Esophagus muscularis mucosa (tissue), 4 donors: ENCODE measurements at regions not wholly inside any gene's neighbourhood (a gene's known extent, or its start where the extent isn't known, plus 50 kb on each side); places are given as distances from the start of the nearest gene placed in this dataset.

Source experiments
- EP300 ChIP-seq: sonication (generic); formaldehyde crosslinking; IDR thresholded peaks from one replicate; pipeline ENCODE4 v1.6.1; 2017; ENCODE audit warnings: antibody characterized with exemption
- POLR2A ChIP-seq: fragments of 450-650 bp; IDR thresholded peaks from one replicate; pipeline ENCODE4 v1.6.1; 2017; ENCODE audit warnings: antibody characterized with exemption, moderate library complexity, mild to moderate bottlenecking, low read depth
- POLR2AphosphoS5 ChIP-seq, 2 donors: sonication (generic); formaldehyde crosslinking; IDR thresholded peaks; one replicate each; pipeline ENCODE4 v1.6.1; 2017; ENCODE audit warnings: antibody characterized with exemption in 2 of 2
- TF ChIP-seq, protein P1 (sequence below), 3 experiments: fragments of 200-600 bp in 2 of 3; fragments of 450-650 bp in 1 of 3; sonication (generic) in 2 of 3; IDR thresholded peaks; one replicate each; pipeline ENCODE4 v1.5.1; 2017 to 2019; ENCODE audit warnings: antibody characterized with exemption in 3 of 3, mild to moderate bottlenecking in 2 of 3, moderate library complexity in 1 of 3

- TF ChIP-seq, protein P1, sequence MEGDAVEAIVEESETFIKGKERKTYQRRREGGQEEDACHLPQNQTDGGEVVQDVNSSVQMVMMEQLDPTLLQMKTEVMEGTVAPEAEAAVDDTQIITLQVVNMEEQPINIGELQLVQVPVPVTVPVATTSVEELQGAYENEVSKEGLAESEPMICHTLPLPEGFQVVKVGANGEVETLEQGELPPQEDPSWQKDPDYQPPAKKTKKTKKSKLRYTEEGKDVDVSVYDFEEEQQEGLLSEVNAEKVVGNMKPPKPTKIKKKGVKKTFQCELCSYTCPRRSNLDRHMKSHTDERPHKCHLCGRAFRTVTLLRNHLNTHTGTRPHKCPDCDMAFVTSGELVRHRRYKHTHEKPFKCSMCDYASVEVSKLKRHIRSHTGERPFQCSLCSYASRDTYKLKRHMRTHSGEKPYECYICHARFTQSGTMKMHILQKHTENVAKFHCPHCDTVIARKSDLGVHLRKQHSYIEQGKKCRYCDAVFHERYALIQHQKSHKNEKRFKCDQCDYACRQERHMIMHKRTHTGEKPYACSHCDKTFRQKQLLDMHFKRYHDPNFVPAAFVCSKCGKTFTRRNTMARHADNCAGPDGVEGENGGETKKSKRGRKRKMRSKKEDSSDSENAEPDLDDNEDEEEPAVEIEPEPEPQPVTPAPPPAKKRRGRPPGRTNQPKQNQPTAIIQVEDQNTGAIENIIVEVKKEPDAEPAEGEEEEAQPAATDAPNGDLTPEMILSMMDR (IDR thresholded peaks at IDR 0.05): no peak
- TF ChIP-seq POLR2A (no peak), EP300 (no peak), POLR2AphosphoS5 (IDR thresholded peaks at IDR 0.05) (no peak)
Measured at GRCh38 chr15:91769476-91769875, 84.0 kb upstream of the SLCO3A1 start.
